Osteocyte (in vitro differentiated cells): ENCODE measurements at regions not wholly inside any gene's neighbourhood (a gene's known extent, or its start where the extent isn't known, plus 50 kb on each side); places are given as distances from the start of the nearest gene placed in this dataset.

Source experiments
- DNase-seq: peaks from one replicate; pipeline ENCODE4 v3.0.0; 2021; ENCODE audit warnings: mixed read lengths; ENCODE audit not compliant: unreplicated experiment; ENCODE audit errors: extremely low spot score
- H3K27ac Mint-ChIP-seq: one replicate; pipeline ENCODE4 v1.8.0; 2021; ENCODE audit warnings: mild to moderate bottlenecking, mixed read lengths; ENCODE audit not compliant: unreplicated experiment
- H3K27me3 Mint-ChIP-seq: one replicate; pipeline ENCODE4 v1.8.0; 2021; ENCODE audit warnings: mixed read lengths; ENCODE audit not compliant: unreplicated experiment
- H3K36me3 Mint-ChIP-seq: one replicate; pipeline ENCODE4 v1.8.0; 2021; ENCODE audit warnings: mixed read lengths; ENCODE audit not compliant: unreplicated experiment
- H3K4me1 Mint-ChIP-seq: one replicate; pipeline ENCODE4 v1.8.0; 2021; ENCODE audit warnings: mixed read lengths; ENCODE audit not compliant: unreplicated experiment
- H3K4me3 Mint-ChIP-seq: one replicate; pipeline ENCODE4 v1.8.0; 2021; ENCODE audit warnings: mild to moderate bottlenecking, moderate library complexity, mixed read lengths; ENCODE audit not compliant: unreplicated experiment
- H3K9me3 Mint-ChIP-seq: one replicate; pipeline ENCODE4 v1.8.0; 2021; ENCODE audit warnings: mixed read lengths; ENCODE audit not compliant: unreplicated experiment
- CTCF ChIP-seq: fragments of 200-600 bp; sonication (generic); IDR thresholded peaks from 2 replicates; pipeline ENCODE4 v1.5.0; 2021; ENCODE audit warnings: antibody characterized with exemption, mild to moderate bottlenecking, moderate library complexity

- TF ChIP-seq CTCF = no peak
- Mint-ChIP-seq H3K27ac (peak overlapping the region; percentile 75), H3K4me1 (peaks cover 26% of the 10 kb centered on the region), H3K36me3 (no peaks in the 10 kb centered on the region), H3K9me3 (no peaks in the 10 kb centered on the region), H3K27me3 (no peaks in the 10 kb centered on the region), H3K4me3 (no peak overlapping the region)
- DNase-seq = no peak
Observed at GRCh38 chr15:95669146-95669922, 661.2 kb upstream of the NR2F2 start.

- Mint-ChIP-seq H3K4me3 (no peak overlapping the region), H3K9me3 (peaks cover 6% of the 10 kb centered on the region), H3K27me3 (no peaks in the 10 kb centered on the region), H3K36me3 (no peaks in the 10 kb centered on the region), H3K4me1 (peaks cover 7% of the 10 kb centered on the region), H3K27ac (no peak overlapping the region)
- DNase-seq = no peak
- TF ChIP-seq CTCF = no peak
Observed at GRCh38 chr15:95674031-95674430, 656.5 kb upstream of the NR2F2 start.

DNA sequence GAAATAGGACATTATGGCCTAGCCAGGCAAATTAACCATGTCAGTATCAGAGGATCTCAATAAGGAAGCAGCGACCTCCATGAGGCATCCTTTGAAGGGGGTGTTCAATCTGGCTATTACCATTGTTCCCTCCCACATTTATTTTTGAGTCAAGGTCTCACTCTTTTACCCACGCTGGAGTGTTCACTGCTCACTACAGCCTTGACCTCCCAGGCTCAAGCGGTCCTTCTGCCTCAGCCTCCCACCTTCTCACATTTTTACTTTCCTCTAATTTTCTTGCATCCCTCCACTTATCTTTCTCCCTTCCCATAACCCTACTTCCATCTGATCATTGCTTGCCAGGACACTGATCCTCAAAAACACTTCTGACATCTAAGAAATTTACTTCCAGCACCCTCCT is 654.0 kb upstream of the NR2F2 start:
- DNase-seq = no peak
- H3K27ac Mint-ChIP-seq = no peak overlapping the region
- peaks cover 6% of the 10 kb centered on the region for H3K9me3 Mint-ChIP-seq
- H3K4me3 Mint-ChIP-seq = no peak overlapping the region
- H3K36me3 Mint-ChIP-seq = no peaks in the 10 kb centered on the region
- H3K27me3 Mint-ChIP-seq = no peaks in the 10 kb centered on the region
- no peaks in the 10 kb centered on the region for H3K4me1 Mint-ChIP-seq
- TF ChIP-seq CTCF = no peak

- no peaks in the 10 kb centered on the region for H3K36me3 Mint-ChIP-seq
- no peak overlapping the region for H3K4me3 Mint-ChIP-seq
- peaks cover 7% of the 10 kb centered on the region for H3K4me1 Mint-ChIP-seq
- no peak for TF ChIP-seq CTCF
- H3K27me3 Mint-ChIP-seq = no peaks in the 10 kb centered on the region
- no peak overlapping the region for H3K27ac Mint-ChIP-seq
- H3K9me3 Mint-ChIP-seq = peaks cover 6% of the 10 kb centered on the region
- no peak for DNase-seq
Observed at GRCh38 chr15:95679847-95680582, 650.5 kb upstream of the NR2F2 start.

DNA sequence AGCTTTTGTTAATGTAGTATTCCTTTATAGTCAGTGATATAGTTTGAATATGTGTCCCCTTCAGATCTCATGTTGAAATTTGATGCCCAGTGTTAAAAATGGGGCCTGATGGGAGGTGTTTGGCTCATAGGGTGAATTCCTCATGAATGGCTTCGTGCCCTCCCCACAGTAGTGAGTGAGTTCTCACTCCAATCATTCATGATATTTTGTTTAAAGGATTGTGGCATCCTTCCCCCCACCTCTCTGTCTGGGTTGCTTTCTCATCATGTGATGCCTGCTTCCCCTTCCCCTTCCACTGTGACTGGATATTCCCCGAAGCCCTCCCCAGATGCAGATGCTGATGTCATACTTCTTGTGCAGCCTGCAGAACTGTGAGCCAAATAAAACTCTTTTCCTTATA is 649.8 kb upstream of the NR2F2 start:
- H3K27ac Mint-ChIP-seq = no peak overlapping the region
- H3K4me3 Mint-ChIP-seq = no peak overlapping the region
- TF ChIP-seq CTCF = no peak
- DNase-seq = no peak
- H3K27me3 Mint-ChIP-seq = no peaks in the 10 kb centered on the region
- H3K9me3 Mint-ChIP-seq = peaks cover under 1% of the 10 kb centered on the region
- H3K4me1 Mint-ChIP-seq = peaks cover 7% of the 10 kb centered on the region
- no peaks in the 10 kb centered on the region for H3K36me3 Mint-ChIP-seq
